GM21360 (cell line): ENCODE measurements at regions not wholly inside any gene's neighbourhood (a gene's known extent, or its start where the extent isn't known, plus 50 kb on each side); places are given as distances from the start of the nearest gene placed in this dataset.
"Not testable (repeated sequence)": the region's sequence is repeated elsewhere in the genome, so short reads cannot be mapped to it uniquely, and the experiment has no call there.

ENCODE experiments used
- ATAC-seq: cut with Tn5 transposase; IDR thresholded peaks from one replicate; pipeline ENCODE4 v1.9.1; 2021; ENCODE audit warnings: mild to moderate bottlenecking, moderate library complexity; ENCODE audit not compliant: unreplicated experiment

DNA sequence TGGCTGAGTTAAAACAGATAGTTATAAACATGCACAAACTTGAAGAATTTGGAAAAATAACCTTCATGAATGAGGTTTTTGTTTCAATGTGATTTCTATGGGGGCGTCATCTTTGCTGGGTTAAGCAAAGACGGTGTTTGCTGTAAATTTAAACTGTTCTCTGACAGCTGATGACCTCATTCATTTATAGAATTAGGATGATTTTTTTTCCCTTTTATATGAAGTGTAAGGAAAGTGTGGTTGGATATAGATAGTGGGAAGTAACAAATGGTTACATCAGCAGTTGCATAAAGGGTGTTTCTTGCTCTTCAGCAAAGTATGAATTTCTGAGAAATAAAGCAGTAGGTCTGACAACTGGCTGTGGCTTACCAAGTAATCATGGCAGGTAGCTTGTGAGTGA lies 137.2 kb upstream of the CENPW start:
- ATAC-seq, result no peak

DNA sequence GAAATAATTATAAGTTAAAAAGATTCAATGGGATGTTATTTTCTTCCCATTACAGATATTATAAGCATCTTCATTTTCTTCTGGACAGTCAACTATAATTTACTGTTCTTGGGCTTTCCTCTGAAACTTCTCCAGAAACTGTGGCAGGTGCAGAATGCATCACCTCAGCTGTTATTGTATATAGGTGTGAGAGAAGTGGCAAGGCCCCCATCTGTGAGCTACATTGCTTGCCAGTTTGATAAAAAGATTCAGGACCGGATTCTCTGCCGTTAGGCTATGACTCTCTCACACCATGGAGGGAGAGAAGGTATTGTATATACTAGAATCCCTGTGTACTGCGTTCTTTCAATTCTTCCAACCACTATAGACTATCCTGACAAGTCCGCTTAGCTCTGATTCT lies 135.8 kb upstream of the CENPW start:
- no peak for ATAC-seq

DNA sequence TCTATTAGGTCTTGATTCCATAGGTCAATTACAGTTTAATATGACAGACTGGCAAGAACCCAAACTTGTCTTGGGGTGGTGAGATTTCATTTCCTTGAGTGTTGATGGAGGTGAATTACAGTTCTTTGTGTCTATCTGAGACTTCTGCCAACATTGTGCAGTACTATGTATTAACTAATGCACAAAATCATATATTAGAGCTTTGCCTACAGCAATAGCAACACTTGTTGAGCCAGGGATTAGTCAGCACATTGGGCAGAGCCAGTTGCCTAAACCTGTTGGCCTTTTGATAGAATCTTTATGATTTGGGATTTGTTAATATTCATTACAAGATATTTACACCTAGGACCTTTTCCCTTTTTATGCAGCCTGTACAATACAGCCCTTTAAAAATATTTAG lies 135.3 kb upstream of the CENPW start:
- no peak for ATAC-seq

DNA sequence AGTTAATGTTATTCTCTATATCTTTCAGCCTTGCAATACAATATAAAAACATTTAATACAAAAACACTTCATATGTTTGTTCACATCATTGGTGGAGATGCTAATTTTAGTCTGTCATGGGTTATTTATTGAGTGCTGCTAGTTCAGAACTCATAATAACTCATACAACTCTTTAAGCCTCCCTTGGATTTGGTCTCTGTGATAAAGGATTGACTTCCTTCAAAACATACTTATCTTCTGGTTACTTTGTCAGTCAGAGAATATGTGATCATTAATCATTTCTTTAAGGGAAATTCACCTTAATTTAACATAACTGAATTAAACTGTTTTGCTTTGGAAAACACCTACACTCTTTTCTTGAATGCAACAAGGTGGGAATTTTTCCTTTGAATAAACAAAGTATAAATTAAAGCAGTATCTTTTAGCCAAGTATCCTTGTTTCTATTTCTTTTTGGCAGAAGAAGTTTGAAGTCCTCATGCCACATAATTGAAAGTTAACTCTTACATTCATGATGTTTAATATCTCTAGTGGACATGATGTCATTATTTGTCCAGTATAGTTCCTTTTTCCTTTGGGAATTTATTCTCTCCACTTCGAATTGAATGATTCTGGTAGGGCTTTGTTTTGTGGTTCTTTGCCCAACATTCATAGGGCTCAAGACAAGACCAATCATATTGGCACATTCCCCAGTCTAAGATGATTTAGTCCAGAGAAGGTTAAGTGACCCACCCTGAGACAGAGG lies 133.2 kb upstream of the CENPW start:
- ATAC-seq, result no peak

DNA sequence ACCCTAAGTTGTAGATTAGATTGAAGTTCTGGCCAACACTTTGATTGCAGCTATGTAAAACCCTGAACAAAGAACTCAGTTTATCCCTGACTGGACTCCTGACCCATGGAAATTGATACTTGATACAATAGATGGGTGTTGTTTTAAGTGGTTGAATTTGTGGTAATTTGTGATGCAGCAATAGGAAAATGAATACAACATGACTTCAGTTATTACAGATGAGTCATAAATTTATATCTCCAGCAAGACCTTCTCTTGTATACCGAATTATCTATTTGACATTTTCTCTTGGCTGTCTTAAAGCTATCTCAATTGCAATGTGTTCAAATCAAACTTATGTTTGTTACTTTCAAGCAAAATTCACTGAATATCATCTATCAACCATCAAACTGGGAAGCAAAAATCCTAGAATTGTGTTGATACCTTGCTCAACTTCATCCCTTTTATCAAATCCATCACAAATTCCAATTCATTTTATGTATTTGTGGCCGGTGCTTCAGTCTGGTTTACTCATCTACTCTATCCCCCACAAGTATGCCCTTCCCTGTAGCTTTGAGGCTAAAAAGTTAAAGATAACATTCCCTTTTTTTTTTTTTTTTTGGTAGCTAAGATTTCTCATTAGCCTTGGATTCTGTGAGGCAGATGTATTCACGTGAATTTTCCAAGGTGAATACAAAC lies 129.4 kb upstream of the CENPW start:
- ATAC-seq, result no peak

DNA sequence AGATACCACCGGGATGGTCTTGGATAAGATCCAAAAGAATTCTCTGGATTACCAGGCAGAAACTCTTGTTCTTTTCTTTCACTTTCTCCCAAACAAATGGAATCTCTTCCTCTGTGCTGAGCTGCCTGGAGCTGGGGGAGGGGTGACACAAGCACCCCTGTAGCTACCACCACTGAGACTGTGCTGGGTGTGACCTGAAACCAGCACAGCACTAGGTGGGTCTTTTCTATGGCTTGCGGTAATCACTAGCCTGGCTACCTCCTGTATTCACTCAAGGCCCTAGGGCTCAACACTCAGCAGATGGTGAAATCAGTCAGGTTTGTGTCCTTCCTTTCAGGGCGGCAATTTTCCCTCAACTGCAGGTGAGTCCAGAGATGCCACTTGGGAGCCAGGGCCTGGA lies 122.4 kb upstream of the CENPW start:
- ATAC-seq, result no peak

DNA sequence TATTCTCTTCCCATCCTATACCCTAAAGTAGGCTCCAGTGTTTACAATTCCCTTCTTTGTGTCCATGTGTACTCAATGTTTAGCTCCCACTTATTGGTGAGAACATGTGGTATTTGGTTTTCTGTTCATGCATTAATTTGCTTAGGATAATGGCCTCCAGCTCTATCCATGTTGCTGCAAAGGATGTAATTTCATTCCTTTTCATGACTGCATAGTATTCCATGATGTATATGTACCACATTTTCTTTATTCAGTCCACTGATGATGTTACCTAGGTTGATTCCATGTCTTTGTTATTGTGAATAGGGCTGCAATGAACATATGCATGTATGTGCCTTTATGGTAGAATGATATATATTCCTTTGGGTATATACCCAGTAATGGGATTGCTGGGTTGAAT lies 119.0 kb upstream of the CENPW start:
- ATAC-seq, result not testable (repeated sequence)

DNA sequence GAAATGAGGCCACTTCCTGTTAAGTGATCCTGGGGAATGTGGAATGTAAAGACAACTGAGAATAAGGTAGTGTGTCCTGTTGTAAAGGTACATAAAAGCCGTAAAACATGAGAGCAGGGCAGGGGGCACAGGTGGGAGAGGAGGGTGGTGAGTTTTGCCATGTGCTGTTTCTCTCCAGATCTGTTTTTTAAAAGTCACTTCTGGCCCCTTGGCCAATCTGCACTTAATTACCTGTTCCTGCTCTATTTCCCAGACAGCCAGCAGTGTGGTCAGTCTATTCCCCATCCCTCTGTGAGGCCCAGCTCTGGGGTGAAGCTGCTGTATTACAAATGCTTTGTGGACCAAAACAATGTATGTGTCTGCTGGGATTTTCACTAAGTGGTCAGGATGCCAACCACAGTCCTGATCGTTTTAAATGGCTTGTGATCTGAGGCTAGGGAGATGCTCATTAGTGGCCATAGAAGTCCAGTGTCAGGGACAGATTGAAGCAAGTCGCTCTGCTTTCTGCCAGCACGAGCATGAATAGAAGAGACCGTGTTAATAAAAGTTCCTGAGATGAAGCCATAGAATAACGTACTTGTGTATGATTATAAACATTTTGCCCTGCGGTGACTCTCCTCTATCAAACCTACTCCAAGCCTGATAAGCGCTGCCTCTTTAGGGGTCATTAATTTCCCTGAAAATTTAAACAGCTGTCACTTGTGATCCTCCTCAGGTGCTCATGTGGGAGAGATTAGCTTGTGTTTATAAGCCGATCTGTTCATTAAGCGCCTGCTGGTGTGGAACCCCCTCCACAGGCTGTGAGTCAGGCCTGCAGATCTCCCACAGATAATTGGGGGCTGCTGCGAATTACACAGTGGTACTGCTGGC lies 111.8 kb upstream of the CENPW start:
- no peak for ATAC-seq

DNA sequence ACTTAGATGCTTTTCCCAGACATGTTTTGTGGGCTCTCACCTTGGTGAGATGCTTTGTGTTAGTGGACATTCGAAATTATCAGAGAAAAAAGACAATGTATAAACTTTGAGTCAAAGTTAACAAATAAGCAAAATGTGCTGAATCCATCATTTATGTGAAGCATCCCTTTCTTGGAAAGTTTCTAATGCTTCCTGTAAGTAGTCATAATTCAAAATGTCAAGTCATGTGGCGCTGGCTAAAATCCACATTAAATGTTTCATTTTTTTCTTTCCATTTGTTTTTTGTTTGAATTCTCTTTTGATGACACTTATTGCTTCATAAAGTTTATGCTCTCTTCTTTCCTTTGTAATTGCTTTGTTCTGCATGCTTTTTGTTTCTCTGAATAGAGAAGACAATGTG lies 107.2 kb upstream of the CENPW start:
- no peak for ATAC-seq

DNA sequence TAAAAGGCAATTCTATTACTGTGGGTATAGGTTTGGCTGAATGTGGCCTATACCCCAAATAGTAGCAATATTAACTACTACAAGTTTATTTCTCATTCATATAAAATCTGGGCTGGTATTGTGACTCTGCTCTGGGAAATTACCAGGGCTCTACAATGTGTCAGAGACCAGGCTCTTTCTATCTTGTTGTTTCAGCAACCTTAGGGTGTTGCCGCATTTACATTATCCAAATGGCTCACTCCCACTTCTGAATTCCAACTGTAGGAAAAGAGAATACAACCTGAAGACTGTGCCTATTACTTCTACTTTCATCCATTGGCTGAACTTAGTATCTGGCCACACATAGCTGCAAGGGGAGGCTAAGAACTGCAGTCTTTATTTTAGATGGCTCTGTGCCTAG lies 106.7 kb upstream of the CENPW start:
- no peak for ATAC-seq

DNA sequence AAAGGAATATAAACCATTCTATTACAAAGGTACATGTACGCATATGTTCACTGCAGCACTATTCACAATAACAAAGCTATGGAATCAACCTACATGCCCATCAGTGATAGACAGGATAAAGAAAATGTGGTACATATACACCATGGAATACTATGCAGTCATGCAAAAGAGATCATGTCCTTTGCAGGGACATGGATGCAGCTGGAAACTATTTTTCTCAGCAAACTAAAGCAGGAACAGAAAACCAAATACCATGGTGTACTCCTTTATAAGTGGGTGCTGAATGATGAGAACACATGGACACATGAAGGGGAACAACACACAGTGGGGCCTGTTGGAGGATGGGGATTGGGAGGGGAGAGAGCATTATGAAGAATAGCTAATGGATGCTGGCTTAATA lies 104.6 kb upstream of the CENPW start:
- no peak for ATAC-seq

DNA sequence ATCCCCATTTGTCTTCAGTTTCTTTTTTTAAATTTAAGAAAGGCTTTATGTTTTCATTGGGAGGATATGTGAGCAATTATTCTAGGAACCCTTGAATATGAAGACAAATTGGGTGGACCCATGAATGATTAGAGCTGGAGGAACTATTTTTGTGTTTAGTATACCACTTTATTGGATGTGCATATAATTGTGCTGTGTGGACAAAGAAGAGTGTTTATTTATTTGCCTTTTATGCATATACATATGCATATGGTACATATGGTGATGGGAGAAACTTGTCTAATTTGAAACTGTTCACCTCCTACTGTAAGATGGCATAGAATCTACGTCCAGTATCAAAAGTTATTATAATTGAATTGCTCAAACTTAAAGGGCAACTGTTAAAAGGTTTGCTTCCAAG lies 94.8 kb upstream of the CENPW start:
- no peak for ATAC-seq

DNA sequence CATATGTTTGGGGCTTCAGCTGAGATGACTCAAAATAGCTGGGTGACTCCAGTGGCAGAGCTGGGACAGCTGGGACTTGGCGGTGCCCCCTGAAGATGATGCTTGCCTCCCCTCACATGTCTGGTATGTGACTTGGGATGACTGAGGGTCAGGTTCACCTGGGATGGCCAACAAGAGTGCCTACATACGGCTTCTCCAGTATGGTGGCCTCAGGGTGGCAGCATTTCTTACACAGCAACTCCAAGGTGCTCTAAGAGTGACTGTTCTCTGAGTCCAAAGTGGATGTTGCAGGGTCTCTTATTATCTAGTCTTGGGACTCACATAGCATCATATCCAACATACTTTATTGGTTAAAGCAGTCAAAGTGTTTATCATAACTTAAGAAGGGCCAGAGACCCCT lies 87.8 kb upstream of the CENPW start:
- no peak for ATAC-seq

DNA sequence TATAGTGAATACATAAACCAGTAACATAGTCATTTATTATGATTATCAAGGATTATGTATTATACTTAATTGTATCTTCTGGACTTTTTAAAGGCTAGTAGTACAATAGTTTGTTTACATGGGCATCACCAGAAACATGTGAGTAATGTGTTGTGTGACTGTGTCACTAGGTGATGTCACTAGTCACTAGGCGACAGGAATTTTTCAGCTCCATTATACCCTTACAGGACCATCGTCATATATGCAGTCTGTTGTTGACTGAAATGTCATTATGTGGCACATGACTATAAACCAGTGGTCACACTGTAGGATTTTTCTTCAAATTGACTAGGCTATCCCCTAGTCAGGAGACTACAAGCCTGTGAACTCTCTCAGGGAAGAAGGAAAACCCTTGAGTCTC lies 86.5 kb upstream of the CENPW start:
- ATAC-seq, result no peak

DNA sequence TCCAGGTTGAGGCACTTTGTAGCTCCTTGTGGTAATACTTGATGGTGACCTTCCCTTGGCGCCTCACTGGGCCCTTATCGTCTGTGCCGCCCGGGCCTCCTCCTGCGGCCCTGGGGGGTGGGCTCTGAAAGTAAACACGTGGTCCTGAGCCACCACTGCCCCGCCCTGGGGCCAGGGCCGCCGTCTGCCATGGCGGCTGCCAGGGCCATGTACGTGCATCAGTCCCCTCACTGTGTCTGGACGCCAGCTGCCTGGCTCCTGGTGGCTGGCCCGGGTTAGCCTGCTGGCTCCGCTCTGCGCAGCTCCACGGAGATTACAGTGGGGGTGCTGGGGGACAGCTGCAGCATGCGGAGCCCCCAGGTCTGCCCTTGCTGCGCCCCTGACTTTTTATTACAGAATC lies 81.8 kb upstream of the CENPW start:
- ATAC-seq, result no peak

DNA sequence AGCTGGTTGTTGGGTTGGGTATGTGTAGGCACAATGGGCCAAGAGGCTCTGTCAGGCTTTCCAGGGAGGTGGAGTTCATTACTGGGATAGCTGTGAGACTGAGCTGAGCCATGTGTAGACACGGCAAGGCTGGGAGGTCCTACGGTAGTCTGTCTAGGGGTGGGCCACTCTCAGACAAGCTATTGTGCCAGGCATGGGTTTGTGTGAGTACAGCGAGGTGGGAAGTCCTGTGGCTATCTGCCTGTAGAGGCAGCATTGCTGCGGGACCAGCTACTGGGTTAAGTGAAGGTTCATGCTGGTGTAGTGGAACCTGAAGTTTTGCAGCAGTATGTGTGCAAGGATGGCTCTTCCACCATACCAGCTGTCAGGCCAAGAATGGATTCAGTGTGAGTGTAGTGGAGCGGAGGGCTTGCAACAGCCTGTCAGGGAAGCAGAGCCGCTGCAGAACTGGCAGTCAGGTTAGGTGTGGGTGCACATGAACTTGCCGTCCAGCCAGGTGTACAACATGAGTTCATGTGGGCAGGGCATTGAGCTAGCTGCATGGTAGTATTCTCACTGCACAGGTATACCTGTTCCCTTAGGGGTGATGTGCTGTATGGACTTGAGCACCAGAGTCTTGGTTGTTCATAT lies 78.0 kb upstream of the CENPW start:
- no peak for ATAC-seq

DNA sequence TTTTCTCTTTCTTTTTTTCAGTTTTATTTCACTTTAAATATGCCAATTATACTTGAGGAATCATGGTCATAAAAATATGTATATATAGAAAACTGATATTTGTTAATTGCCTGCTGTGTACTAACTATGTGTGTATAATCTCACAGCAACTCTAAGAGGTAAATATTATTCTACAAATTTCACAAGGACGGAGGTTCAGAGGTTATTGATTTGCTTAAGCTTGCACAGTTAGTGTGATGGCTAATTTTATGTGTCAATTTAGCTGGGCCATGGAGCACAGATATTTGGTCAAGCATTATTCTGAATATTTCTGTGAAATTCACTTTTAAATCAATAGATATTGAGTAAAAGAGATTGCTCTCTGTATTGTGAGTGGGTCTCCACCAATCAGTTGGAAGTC lies 75.7 kb upstream of the CENPW start:
- no peak for ATAC-seq

DNA sequence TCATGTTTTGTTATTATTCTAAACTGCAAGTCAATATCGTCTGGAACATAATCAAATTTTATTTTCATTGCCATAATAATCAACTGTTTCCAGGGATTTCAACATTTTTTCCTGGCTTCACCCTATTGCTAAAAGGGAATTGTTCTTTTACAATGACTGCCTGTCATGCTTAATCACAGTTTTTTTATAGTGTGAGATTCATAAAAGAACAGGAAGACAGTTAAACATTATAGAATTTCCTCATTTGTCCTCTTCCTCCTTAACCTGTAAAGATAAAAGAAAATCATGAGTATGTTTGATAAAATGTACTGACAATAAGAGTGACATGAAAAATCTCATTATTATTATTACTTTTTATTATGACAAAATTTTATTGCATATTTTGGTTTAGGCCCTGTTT lies 73.3 kb upstream of the CENPW start:
- no peak for ATAC-seq

DNA sequence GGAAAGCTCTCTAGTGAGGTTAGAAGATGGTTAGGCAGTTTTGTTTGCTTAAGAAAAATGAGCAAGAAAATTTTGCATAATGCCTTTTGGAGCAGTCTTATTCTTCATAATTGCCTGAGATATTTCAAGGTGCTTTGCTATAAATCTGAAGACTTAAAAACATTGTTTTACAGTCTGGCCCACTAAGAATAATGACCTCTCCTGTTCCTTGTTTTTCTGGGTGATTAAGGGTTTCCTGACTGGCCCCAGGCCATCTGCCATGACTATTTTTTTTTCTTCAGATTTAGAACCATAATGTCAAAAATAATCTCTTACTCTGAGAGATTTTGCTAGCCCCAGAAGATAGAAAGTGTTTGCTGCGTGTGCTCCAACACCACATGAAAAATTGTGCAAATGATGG lies 72.3 kb upstream of the CENPW start:
- ATAC-seq, result peak; percentile 18

DNA sequence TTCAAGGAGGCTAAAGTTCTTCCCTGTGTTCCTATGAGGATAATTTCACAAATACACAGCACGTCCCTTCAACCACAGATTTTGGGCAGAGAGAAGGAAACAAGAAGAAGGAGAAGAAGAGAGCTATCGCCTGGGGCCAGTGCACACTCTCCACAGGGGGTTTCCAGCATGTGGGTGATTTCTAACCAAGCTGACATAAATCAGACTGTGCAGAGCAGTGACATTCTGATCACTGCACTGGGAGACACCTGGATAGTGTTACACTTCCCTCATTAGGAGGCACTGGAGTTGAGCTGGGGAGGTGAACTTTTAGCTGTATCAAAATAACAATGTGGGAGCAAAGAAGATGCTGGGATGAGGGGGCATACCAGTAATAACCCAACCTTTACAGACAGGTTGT lies 71.8 kb upstream of the CENPW start:
- peak; percentile 94 for ATAC-seq

DNA sequence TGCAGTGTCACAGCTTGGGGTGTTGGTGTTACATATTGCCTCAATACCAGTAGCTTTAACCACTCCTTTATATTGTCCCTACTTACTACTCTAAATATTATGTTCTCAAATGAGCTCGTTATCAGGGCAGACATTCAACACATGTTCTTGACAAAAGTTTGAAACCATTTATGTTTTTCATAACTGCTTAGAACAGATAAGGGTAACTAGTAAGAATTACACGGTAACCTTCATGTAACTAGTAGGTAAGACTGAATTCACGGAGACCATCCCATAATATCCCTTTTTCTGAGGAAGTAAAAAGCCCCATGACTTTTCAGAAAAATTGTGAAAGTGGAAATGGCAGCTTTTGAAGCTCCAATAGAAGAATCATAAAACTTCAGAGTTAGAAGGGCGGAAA lies 59.6 kb upstream of the CENPW start:
- no peak for ATAC-seq
